Osteocyte (in vitro differentiated cells): ENCODE measurements at regions not wholly inside any gene's neighbourhood (a gene's known extent, or its start where the extent isn't known, plus 50 kb on each side); places are given as distances from the start of the nearest gene placed in this dataset.
"Not testable (repeated sequence)": the region's sequence is repeated elsewhere in the genome, so short reads cannot be mapped to it uniquely, and the experiment has no call there.

Source experiments
- DNase-seq: peaks from one replicate; pipeline ENCODE4 v3.0.0; 2021; ENCODE audit warnings: mixed read lengths; ENCODE audit not compliant: unreplicated experiment; ENCODE audit errors: extremely low spot score
- H3K27ac Mint-ChIP-seq: one replicate; pipeline ENCODE4 v1.8.0; 2021; ENCODE audit warnings: mild to moderate bottlenecking, mixed read lengths; ENCODE audit not compliant: unreplicated experiment
- H3K27me3 Mint-ChIP-seq: one replicate; pipeline ENCODE4 v1.8.0; 2021; ENCODE audit warnings: mixed read lengths; ENCODE audit not compliant: unreplicated experiment
- H3K36me3 Mint-ChIP-seq: one replicate; pipeline ENCODE4 v1.8.0; 2021; ENCODE audit warnings: mixed read lengths; ENCODE audit not compliant: unreplicated experiment
- H3K4me1 Mint-ChIP-seq: one replicate; pipeline ENCODE4 v1.8.0; 2021; ENCODE audit warnings: mixed read lengths; ENCODE audit not compliant: unreplicated experiment
- H3K4me3 Mint-ChIP-seq: one replicate; pipeline ENCODE4 v1.8.0; 2021; ENCODE audit warnings: mild to moderate bottlenecking, moderate library complexity, mixed read lengths; ENCODE audit not compliant: unreplicated experiment
- H3K9me3 Mint-ChIP-seq: one replicate; pipeline ENCODE4 v1.8.0; 2021; ENCODE audit warnings: mixed read lengths; ENCODE audit not compliant: unreplicated experiment
- TF ChIP-seq, protein P1 (sequence below): fragments of 200-600 bp; sonication (generic); IDR thresholded peaks from 2 replicates; pipeline ENCODE4 v1.5.0; 2021; ENCODE audit warnings: antibody characterized with exemption, mild to moderate bottlenecking, moderate library complexity

DNA sequence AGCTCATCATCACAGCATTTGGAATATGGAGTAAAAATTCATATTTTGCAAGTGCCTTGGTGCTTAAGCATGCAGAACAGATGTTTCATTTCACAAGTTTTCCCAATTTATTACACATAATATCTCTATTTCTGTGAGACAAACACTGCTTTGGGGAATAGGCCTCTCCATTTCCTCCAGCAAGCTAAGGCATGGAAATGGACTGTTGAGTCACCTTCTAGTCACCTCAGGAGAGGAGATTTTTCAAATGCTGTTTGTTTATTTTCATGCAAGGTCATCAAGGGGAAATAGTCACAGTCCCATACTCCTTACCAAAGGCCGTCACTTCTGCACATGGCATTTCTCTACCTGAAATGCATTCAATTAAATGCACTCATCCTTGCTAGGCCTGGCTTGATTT, 57.4 kb upstream of the NUTM2D start:
- not testable (repeated sequence) for DNase-seq, H3K9me3 Mint-ChIP-seq, H3K4me3 Mint-ChIP-seq, H3K4me1 Mint-ChIP-seq, H3K27me3 Mint-ChIP-seq, H3K27ac Mint-ChIP-seq, H3K36me3 Mint-ChIP-seq

DNA sequence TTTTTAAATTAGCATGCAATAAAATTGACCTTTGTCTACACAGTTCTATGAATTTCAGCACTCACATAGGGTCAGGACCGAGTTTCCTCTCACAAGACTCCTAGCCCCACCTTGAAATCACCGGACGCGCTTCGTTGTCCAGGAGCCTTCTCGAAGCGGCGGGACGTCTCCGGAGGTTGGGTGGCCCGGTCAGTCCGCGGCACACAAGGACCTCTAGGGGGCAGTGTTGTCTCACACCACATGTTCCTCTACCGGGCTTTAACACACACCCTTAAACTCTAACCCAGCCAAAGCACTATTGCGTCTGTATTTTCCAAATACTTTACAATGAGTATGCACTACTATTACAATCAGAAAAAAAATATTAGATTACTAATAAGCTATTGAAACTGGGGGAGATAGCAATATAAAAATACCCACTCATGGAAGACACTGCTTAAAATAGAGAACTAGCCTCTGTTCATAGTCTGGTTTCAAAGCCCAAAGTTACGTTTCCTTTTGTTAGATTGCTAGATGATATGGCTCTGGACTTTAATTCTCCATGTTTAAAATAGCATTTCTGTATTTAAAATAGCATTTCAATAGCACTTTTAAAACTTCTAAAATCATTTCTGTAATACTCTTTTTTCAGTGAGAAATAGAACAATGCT, 56.0 kb upstream of the NUTM2D start:
- H3K9me3 Mint-ChIP-seq, result not testable (repeated sequence)

DNA sequence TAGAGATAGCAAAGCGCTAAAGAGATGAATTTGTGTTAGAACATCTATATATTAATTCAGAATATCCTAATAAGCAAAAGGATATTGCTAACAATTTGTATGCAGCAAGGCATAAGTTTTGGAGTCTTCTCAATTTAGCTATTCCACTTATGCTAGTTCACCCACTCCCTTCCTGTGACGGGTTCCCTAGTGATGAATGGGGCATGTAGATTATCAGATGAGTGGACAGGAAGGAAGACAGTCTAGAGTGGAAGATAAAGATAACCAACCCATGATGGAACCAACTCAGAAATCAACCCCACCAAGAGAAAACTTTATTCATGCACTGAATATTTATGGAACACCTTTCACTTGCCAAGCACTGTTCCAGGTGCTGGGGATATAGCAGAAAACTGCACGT, 55.4 kb upstream of the NUTM2D start:
- H3K4me3 Mint-ChIP-seq, DNase-seq, H3K9me3 Mint-ChIP-seq, H3K36me3 Mint-ChIP-seq, H3K27ac Mint-ChIP-seq, H3K27me3 Mint-ChIP-seq, H3K4me1 Mint-ChIP-seq: not testable (repeated sequence)

More for the DNA sequence above, 56.0 kb upstream of the NUTM2D start:
- TF ChIP-seq, protein P1, sequence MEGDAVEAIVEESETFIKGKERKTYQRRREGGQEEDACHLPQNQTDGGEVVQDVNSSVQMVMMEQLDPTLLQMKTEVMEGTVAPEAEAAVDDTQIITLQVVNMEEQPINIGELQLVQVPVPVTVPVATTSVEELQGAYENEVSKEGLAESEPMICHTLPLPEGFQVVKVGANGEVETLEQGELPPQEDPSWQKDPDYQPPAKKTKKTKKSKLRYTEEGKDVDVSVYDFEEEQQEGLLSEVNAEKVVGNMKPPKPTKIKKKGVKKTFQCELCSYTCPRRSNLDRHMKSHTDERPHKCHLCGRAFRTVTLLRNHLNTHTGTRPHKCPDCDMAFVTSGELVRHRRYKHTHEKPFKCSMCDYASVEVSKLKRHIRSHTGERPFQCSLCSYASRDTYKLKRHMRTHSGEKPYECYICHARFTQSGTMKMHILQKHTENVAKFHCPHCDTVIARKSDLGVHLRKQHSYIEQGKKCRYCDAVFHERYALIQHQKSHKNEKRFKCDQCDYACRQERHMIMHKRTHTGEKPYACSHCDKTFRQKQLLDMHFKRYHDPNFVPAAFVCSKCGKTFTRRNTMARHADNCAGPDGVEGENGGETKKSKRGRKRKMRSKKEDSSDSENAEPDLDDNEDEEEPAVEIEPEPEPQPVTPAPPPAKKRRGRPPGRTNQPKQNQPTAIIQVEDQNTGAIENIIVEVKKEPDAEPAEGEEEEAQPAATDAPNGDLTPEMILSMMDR, result peak; percentile 37
- H3K4me1 Mint-ChIP-seq, DNase-seq, H3K27me3 Mint-ChIP-seq, H3K36me3 Mint-ChIP-seq, H3K27ac Mint-ChIP-seq, H3K4me3 Mint-ChIP-seq: not testable (repeated sequence)

DNA sequence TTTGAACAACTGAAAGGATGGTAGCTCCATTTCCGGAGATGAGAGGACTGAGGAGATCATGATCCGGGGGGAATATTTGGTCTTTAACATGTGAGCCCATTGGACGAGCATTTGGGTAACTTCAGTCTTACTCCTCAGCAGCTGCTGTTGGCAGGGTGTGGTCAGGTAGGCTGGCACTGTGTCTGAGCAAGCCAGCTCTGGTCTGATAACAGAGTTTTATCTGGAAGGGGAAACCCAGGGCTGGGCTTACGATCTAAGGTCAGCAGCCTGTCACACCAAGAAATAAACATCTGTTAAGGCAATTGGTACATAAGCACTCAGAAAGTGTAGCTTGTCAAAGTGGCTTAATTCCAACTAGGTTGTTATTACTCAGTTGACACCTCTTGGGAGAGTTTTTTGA, 53.8 kb upstream of the NUTM2D start:
- H3K4me3 Mint-ChIP-seq, H3K36me3 Mint-ChIP-seq, H3K27ac Mint-ChIP-seq, H3K9me3 Mint-ChIP-seq, H3K4me1 Mint-ChIP-seq, DNase-seq, H3K27me3 Mint-ChIP-seq: not testable (repeated sequence)

DNA sequence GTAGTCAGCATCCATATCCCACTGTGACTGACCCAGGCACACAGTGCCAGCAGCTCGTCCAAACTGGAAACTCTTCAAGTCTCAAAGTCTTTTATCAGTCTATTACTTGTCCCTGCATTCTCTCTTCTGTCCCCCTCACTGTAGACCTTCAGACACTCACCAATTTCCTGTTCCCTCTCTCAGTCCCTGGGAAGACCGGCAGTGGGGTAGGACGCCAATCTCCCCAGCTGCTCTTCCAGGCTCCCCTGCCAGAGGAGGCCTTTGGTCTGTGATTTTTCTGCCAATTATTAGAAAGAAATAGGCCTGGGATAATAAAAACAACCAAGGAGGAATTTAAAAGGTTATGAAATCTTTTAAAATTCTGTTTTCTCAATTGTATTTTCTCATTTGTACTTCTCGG, 50.9 kb upstream of the NUTM2D start:
- H3K27ac Mint-ChIP-seq, H3K36me3 Mint-ChIP-seq: not testable (repeated sequence)

More for the DNA sequence above, 50.9 kb upstream of the NUTM2D start:
- H3K4me3 Mint-ChIP-seq, DNase-seq, H3K4me1 Mint-ChIP-seq, H3K27me3 Mint-ChIP-seq, H3K9me3 Mint-ChIP-seq: not testable (repeated sequence)
